GM19468 (cell line): ENCODE measurements at regions not wholly inside any gene's neighbourhood (a gene's known extent, or its start where the extent isn't known, plus 50 kb on each side); places are given as distances from the start of the nearest gene placed in this dataset.

Experiments
- ATAC-seq: cut with Tn5 transposase; IDR thresholded peaks from one replicate; pipeline ENCODE4 v1.9.1; 2021; ENCODE audit warnings: mild to moderate bottlenecking, moderate library complexity, moderate number of reproducible peaks; ENCODE audit not compliant: unreplicated experiment; ENCODE audit errors: extremely low read depth

DNA sequence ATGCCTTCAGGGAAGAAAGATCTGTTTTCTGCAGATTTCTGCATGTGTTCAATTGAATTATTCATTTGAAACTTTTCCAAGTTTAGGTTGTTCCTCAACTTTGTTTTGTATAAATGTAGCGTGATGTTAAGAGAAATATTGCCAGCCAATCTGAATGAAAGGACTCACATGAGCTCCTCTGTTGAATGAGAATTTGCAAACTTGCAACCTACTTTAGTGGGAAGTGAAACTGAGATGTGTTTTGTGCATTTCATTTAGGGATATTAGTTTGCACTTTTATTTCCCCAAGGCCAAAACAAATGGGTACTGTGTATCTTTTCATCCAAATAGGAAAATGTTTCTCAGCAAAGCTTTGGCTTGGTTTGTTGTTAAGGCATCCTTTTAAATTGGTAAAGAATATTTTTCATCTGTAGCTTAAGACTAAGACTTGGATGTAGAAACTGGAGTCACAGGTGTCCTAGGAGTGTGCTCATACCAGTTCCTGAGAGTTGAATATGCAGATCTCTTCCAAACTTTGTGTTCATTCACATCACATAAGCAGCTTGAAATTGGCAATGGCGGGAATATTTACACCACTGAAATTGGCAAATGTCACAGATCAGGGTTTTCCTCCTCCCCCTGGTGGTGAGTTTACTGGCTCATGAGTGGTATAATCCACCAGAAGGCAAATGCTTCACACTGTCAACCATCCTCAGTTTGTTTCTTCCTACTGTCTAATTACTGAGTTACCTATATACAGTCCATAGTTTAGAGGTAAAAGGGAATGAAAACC is 193.6 kb upstream of the BANK1 start:
- ATAC-seq = peak; percentile 25

GRCh38 chr4:101594588-101594987 is 195.9 kb upstream of the BANK1 start:
- no peak for ATAC-seq

DNA sequence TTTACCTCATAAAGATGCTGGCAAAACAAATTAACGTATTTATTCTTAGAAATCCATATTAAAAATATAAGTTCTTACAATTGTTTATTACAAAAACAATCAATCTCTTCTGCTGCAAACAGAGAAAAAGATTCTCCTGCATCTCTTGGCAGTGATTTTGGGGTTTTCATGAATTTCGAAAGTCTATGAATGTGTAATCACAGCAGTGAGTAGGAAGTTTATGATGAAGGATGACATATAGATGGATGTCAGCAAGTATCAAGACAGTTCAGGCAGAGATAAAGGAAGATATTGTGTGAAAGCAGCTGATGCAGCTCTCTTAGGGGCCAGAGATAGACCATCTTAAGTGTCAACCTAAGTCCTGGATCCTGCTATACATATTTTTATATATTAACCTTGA is 196.9 kb upstream of the BANK1 start:
- no peak for ATAC-seq

- ATAC-seq = no peak
Observed at GRCh38 chr4:101584306-101584705, 206.2 kb upstream of the BANK1 start.

DNA sequence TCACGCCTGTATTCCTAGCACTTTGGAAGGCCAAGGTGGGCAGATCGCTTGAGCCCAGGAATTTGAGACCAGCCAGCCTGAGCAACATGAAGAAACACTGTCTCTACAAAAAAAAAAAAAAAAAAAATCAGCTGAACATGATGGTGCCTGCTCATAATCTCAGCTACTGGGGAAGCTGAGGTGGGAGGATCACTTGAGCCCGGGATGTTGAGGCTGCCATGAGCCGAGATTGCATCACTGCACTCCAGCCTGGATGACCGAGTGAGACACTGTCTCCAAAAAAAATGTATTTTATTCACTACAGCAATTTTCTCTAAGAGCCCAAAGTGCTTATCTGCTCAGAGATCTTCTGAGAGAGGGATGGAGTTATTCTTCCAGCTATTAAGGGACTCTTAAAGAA is 215.8 kb upstream of the PPP3CA start:
- ATAC-seq = no peak

DNA sequence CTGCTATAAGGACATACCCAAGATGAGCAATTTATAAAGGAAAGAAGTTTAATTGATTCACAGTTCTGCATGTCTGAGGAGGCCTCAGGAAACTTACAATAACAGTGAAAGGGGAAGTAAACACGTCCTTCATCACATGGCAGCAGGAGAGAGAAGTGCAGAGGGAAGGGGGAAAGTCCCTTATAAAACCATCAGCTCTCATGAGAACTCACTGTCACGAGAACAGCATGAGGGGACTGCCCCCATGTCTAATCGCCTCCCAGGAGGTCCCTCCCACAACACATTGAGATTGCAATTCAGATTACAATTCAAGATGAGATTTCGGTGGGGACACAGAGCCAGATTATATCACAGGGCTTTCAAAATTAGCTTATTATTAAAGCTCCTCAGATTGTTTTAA is 209.5 kb upstream of the PPP3CA start:
- no peak for ATAC-seq

GRCh38 chr4:101555341-101555880 is 208.1 kb upstream of the PPP3CA start:
- ATAC-seq = no peak

- no peak for ATAC-seq
Observed at GRCh38 chr4:101540336-101540735, 193.0 kb upstream of the PPP3CA start.

DNA sequence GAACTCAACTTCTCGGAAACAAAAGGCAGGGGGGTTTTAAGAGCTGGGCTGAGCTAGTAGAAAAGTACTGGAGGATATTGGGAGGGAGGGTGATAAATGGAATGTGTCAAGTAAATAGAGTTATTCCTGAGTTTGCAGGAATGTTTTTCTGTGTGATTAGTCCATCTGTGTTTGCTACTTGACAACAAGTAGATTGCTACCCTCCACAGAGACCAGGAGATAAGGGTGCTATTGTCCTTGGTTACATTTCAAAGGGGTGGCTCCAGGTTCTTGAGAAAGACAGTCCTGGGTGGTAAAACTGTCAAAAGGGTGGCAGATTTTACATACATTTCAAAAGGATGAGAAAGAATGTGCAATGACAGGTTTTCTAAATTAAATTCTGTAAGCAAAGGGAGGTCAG is 181.2 kb upstream of the PPP3CA start:
- no peak for ATAC-seq

GRCh38 chr4:101527188-101527587 is 179.9 kb upstream of the PPP3CA start:
- ATAC-seq = peak; percentile 56

- no peak for ATAC-seq
Observed at GRCh38 chr4:101515566-101515965, 168.2 kb upstream of the PPP3CA start.

DNA sequence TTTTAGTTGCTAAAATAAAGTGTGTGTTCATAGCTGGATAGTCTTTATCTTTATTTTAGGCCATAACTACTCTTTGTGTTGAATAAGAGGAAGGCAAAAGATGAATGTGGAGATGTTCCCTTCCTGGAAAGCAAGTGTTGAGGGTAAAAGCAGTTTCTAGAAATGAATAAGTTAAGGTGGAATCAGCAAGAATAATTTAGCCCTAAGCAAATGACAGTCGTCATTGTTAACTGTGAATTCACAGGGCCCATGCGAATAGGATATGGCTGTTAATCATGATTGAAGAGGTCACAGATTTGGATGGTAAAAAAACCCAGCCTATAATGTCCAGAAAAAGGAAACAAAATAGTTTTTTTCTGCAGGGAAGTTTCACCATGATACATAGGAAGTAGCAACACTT is 167.8 kb upstream of the PPP3CA start:
- no peak for ATAC-seq

DNA sequence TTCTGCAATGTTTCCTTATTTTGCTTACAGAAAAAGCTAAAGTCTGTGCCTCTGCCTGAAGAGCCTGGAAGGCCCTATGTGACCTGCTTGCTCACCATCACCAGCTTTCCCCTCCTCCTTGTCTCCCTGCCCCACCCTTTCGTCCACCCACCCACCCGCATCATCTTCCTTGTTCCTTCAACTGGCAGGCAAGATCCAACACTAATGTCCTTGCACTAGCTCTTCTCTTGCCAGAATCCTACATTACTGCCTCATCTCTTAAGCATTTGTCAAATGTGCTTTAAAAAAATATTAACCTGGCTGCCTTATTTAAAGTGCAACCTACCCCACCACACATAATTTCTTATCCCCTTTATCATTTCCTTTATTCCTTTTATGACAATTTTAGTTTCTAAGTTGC is 165.1 kb upstream of the PPP3CA start:
- no peak for ATAC-seq

DNA sequence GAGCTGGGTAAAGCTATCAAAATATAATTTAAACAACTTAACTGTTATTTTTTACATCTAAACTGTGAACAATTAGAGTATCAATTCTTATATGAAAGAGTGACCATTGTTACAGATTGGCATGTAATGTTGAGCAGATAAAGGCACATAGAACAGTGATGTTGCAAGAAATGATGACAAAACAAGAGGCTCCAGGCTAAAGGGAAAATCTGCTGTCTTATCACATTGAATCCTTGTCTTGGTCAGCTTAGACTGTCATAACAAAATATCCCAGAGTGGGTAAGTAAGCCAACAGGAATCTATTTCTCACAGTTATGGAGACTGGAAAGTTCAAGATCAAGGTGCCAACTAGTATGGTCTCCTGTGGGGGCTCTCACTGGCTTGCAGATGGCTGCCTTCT is 154.1 kb upstream of the PPP3CA start:
- ATAC-seq = no peak

GRCh38 chr4:101500742-101501141 is 153.4 kb upstream of the PPP3CA start:
- ATAC-seq = no peak

DNA sequence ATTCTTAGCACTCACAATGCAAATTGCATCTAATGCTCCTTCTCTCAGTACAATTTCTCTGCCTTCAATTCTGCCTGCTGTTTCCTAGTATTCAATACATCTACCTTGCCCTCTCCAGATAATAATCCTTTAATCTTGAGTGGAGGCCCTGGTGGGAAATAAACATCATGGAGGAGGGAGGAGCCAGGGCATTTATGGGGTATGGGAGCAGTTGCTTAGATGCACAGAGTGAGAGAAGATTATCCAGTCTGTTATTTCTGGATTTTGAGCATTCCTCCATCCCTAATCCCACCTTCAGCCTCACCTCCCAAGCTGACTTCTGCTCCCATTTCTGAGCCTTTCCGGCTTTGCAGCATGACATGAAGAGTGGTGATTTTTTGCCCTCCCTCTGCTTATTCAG is 127.9 kb upstream of the PPP3CA start:
- no peak for ATAC-seq

GRCh38 chr4:101471201-101471600 is 123.9 kb upstream of the PPP3CA start:
- no peak for ATAC-seq

DNA sequence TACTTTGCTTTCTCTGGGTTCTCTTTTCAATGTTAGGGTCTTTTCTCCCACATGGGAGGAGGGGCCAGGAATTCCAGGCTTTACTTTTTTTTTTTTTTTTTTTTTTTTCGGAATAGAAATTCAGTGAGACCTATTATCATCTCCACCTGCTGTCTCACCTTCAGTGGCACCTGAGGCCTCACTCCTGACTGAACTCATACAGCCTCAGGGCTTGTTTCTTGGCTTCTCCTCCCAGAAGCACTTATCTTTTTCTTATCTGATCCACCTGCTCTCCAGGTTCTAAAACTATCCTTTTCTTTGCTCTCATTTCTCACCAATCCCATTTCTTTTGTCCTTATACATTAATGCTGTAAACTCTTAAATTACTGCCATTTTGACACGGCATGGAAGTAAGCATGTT is 117.3 kb upstream of the PPP3CA start:
- no peak for ATAC-seq

DNA sequence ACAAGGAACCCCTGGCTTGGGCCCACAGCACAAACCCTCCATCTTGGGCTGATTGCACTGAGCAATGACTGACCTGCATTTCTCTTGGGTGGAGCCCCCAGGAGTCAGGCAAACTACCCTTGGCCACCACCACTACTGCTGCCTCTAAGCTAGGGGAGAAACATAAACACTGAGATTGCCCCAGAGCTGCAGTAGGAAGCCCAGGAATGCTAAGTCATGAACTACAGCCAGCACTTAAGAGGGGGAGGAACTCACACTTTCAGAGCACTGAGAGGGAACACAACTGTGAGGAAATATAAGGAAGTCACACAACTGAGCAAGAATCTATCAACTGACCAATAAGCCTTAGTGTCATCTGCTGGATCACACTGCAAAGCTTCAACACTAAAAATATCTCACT is 111.6 kb upstream of the PPP3CA start:
- no peak for ATAC-seq

DNA sequence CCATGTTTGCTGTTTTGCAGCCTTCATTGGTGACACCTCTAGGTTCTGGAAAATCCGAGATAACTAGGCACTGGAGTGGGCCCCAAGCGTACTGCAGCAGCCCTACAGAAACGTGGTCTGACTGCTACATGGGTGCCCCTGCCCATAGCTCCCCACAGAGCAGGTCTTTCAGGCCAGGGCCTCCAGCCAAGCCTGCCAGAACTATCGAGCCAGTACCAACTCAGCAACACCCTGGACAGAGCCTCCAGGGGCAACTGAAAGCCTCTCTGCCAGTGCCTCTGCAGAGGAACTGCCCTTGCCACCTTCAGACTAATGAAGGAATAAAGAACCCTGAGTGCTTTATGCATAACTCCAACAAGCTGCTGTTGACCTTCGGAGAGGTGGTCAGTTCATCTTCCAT is 111.1 kb upstream of the PPP3CA start:
- no peak for ATAC-seq

DNA sequence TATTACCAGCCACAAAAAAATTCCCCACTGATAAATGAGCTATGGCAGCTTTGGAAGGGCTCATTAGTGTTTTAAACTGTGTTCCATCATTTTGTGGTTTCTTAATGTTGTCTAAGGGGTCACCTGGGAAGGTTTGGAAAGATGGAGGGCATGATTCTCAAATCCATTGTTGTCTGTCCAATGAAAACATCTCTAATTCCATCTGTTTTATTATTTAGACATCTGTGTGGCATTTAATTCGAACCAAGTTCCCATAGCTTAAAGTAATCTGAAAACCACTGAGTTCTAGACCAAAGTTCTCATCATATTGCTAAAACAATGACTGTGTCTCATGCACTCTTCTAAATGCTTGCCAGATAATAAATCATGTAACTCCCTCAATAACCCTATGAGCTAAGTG is 103.8 kb upstream of the PPP3CA start:
- no peak for ATAC-seq

DNA sequence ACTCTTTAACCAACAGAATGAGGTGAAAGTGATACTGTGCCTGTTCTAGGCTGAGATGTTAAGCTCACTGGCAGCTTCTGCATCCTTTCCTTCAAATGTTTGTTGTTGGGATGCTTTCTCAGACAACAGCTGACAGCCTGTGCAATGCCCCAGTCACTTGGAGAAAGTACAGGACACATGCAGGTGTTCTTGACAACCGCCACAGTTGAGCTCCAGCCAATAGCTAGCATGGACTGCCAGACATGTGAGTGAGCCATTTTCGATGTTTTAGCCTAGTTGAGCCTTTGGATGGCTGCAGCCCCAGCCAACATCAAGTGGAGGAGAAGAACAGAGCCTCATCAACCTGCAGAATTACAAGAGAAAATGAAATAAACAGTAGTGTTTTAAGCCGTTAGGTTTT is 94.1 kb upstream of the PPP3CA start:
- ATAC-seq = no peak
